Prostate gland (tissue), 2 donors: ENCODE measurements at regions not wholly inside any gene's neighbourhood (a gene's known extent, or its start where the extent isn't known, plus 50 kb on each side); places are given as distances from the start of the nearest gene placed in this dataset.

Experiments
- POLR2A ChIP-seq: fragments of 450-650 bp; IDR thresholded peaks from one replicate; pipeline ENCODE4 v1.6.1; 2016; ENCODE audit warnings: antibody characterized with exemption, mild to moderate bottlenecking
- TF ChIP-seq, protein P1 (sequence below), 4 experiments: fragments of 200-600 bp in 2 of 4; fragments of 450-650 bp in 2 of 4; sonication (generic) in 2 of 4; IDR thresholded peaks; 1 replicate in 3 of 4; 2 replicates in 1 of 4; pipeline ENCODE4 v1.5.1; 2016 to 2019; ENCODE audit warnings: antibody characterized with exemption in 4 of 4, mild to moderate bottlenecking in 2 of 4, moderate library complexity in 2 of 4

DNA sequence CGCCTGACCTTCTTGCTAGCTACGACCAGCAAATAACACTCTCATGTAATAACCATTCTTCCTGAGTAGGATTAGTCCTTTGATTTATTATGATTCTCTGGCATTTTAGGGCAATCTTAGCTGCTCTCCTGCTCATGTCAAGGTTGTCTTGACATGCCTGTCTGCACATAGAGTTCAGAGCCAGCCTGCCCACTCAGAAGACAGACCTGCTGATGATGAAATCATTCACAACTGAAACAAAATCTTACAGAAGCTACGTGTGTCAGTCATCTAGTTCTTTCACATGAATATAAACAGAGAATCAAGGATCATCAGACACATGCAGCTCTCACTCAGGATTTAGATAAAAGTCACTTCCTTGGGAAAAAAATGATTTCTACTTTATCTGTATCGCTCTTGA, 173.6 kb upstream of the LYSMD4 start:
- TF ChIP-seq, protein P1, sequence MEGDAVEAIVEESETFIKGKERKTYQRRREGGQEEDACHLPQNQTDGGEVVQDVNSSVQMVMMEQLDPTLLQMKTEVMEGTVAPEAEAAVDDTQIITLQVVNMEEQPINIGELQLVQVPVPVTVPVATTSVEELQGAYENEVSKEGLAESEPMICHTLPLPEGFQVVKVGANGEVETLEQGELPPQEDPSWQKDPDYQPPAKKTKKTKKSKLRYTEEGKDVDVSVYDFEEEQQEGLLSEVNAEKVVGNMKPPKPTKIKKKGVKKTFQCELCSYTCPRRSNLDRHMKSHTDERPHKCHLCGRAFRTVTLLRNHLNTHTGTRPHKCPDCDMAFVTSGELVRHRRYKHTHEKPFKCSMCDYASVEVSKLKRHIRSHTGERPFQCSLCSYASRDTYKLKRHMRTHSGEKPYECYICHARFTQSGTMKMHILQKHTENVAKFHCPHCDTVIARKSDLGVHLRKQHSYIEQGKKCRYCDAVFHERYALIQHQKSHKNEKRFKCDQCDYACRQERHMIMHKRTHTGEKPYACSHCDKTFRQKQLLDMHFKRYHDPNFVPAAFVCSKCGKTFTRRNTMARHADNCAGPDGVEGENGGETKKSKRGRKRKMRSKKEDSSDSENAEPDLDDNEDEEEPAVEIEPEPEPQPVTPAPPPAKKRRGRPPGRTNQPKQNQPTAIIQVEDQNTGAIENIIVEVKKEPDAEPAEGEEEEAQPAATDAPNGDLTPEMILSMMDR (IDR thresholded peaks at IDR 0.05), result no peak
- TF ChIP-seq POLR2A, result no peak
